BLaER1 treated with 17β-estradiol and CSF1 and Interleukin-3, amounts not matched to agents 10 nM and 100 nM (cell line): ENCODE measurements at regions not wholly inside any gene's neighbourhood (a gene's known extent, or its start where the extent isn't known, plus 50 kb on each side); places are given as distances from the start of the nearest gene placed in this dataset.
A peak's percentile ranks its signal among the peaks of the same experiment; 100 is the strongest.

Source experiments
- H3K27ac ChIP-seq, 11 experiments: shearing (Covaris generic); formaldehyde crosslinking; 2 replicates each; pipeline ENCODE4 v1.8.1; 2022
- H3K27me3 ChIP-seq, 11 experiments: shearing (Covaris generic); formaldehyde crosslinking; 2 replicates each; pipeline ENCODE4 v1.8.1; 2022
- H3K36me3 ChIP-seq, 11 experiments: shearing (Covaris generic); formaldehyde crosslinking; 2 replicates each; pipeline ENCODE4 v1.8.1; 2022
- H3K4me1 ChIP-seq, 10 experiments: shearing (Covaris generic); formaldehyde crosslinking; 2 replicates each; pipeline ENCODE4 v1.8.1; 2022
- H3K4me2 ChIP-seq, 11 experiments: shearing (Covaris generic); formaldehyde crosslinking; 2 replicates each; pipeline ENCODE4 v1.8.1; 2022
- H3K4me3 ChIP-seq, 10 experiments: shearing (Covaris generic); formaldehyde crosslinking; 2 replicates each; pipeline ENCODE4 v1.8.1; 2022
- H3K9ac ChIP-seq, 11 experiments: shearing (Covaris generic); formaldehyde crosslinking; 2 replicates each; pipeline ENCODE4 v1.8.1; 2022
- H3K9me3 ChIP-seq, 11 experiments: shearing (Covaris generic); formaldehyde crosslinking; replicated peaks in 1 of 11; 2 replicates each; pipeline ENCODE4 v1.8.1; 2022
- H4K20me1 ChIP-seq, 11 experiments: shearing (Covaris generic); formaldehyde crosslinking; 2 replicates each; pipeline ENCODE4 v1.8.1; 2022
- Cebpa-rat ChIP-seq, 11 experiments: shearing (Covaris generic); IDR thresholded peaks; 2 replicates each; pipeline ENCODE4 v1.8.1; 2022

DNA sequence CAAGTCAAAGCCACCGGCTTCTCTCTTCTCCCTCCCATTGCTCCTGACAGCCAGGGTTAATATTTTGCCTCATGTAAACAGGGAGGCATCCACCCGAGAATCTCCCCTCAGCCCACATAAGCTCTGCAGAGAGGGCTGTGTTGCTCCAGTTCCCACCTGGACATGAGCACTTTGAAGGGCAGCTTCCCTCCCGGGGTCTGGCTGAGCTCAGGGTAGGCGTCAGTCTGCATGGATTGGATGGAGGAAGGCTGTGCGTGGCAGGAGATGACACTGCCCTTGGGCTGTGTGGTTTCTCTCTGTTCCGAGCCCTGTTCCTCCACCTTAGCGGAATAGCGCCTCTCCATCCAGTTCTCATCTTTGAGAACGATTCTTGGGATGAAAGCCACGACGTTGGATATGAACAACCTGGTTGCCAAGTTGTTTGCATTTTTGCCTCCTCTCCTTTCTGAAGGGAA, 53.7 kb upstream of the ETS2 start:
- Histone ChIP-seq H3K27me3 (peaks cover 0 to 12% (median 0%) of the 10 kb centered on the region in 11 experiments; a peak in 3 of 22 replicates), H3K4me1 (peaks cover 37 to 55% (median 47%) of the 10 kb centered on the region in 10 experiments), H3K4me2 (peak overlapping the region; percentile 71 to 90 (median 79)), H3K9ac (peak overlapping the region in 9 of 11 experiments; percentile 3 to 56 (median 25); a peak in 6 of 22 replicates), H3K27ac (peak overlapping the region in 8 of 11 experiments; percentile 28 to 66 (median 50); a peak in 15 of 22 replicates), H3K4me3 (no peak overlapping the region), H3K36me3 (0 out of 22 replicates have a peak, but pooled peaks cover 0 to 3% (median 0%) of the 10 kb centered on the region in 11 experiments), H4K20me1 (no peaks in the 10 kb centered on the region), H3K9me3 (peaks cover 8 to 17% (median 10%) of the 10 kb centered on the region in 11 experiments)
- TF ChIP-seq Cebpa-rat (IDR thresholded peaks at IDR 0.05): no peak

DNA sequence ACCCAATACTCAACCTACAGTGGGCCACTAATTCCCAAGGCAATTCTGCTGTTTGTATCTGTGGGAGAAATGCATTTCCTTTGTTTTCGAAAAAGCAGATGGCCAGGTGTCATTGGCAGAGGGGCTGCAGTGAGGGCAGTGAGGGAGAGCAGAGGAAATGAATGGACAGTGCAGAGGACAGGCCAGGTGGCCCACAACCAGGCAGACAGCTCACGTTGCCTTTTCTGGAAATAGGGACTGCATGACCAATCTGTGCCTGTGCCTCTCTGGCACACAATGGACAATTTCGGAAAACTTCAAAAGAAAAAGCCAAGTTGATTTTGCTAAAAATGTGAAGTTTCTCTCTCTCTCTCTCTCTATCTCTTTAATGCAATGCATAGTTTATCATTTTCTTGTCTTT, 52.6 kb upstream of the ETS2 start:
- Histone ChIP-seq H3K9ac (no peak overlapping the region), H4K20me1 (no peaks in the 10 kb centered on the region), H3K9me3 (peaks cover 0 to 6% (median under 1%) of the 10 kb centered on the region in 11 experiments; a peak in 5 of 22 replicates), H3K36me3 (no peaks in the 10 kb centered on the region), H3K27me3 (peaks cover 0 to 12% (median 0%) of the 10 kb centered on the region in 11 experiments; a peak in 3 of 22 replicates), H3K4me1 (peaks cover 39 to 61% (median 48%) of the 10 kb centered on the region in 10 experiments), H3K27ac (peak overlapping the region in 1 of 11 experiments; percentile 61; a peak in 1 of 22 replicates), H3K4me3 (no peak overlapping the region), H3K4me2 (peak overlapping the region in 10 of 11 experiments; percentile 71 to 90 (median 79); a peak in 18 of 22 replicates)
- TF ChIP-seq Cebpa-rat (IDR thresholded peaks at IDR 0.05): no peak

- H3K4me3 ChIP-seq: no peak overlapping the region
- no peak for TF ChIP-seq Cebpa-rat (IDR thresholded peaks at IDR 0.05)
- H3K4me1 ChIP-seq: peaks cover 39 to 66% (median 48%) of the 10 kb centered on the region in 10 experiments
- H3K27ac ChIP-seq: no peak overlapping the region
- peaks cover 0 to 12% (median 0%) of the 10 kb centered on the region in 11 experiments; a peak in 3 of 22 replicates for H3K27me3 ChIP-seq
- H3K36me3 ChIP-seq: no peaks in the 10 kb centered on the region
- peak overlapping the region in 1 of 11 experiments; percentile 79; a peak in 3 of 22 replicates for H3K4me2 ChIP-seq
- no peaks in the 10 kb centered on the region for H4K20me1 ChIP-seq
- no peak overlapping the region for H3K9ac ChIP-seq
- H3K9me3 ChIP-seq: peaks cover 0 to 5% (median 0%) of the 10 kb centered on the region in 11 experiments; a peak in 1 of 22 replicates
Observed at GRCh38 chr21:38753557-38753971, 52.2 kb upstream of the ETS2 start.
